ENCODE measurements at regions not wholly inside any gene's neighbourhood (a gene's known extent, or its start where the extent isn't known, plus 50 kb on each side); places are given as distances from the start of the nearest gene placed in this dataset.

DNA sequence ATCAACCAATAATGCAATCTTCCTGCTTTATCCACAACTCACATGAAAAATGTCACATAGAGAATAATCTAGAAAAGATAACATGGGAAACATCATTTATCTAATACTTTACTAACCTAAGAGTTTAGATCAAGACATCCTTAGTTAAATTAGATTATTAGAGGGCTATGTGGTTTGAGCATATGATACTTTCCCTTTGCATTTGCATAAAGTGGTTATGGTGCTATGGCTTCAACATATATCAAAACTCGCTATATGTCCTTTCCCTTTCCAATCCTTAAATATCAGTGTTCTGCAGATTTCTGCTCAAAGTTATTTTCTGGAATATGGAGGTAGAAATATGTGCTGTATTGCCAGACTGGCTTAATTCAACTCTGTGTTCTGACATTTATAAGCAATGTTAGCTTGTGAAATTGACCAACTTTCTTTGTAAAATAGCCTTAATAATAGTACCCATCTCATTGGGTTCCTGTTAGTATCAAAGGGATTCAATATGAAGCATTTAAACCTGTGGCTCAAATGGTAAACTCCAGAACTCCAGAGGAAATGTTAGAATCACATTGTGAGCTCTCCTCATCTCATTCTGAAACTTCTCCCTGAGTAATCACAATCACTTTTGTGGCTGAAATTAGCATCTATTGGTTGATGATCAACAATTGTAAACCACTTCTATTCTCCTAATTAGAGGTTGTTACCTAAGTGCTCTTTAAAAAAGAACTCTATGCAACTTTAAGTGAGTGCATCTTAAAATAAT lies 1089.9 kb upstream of the SLC39A10 start:
- H3K9me3 ChIP-seq: no peaks in the 10 kb centered on the region
- no peak overlapping the region for H3K4me3 ChIP-seq
- no peak for DNase-seq
- no peaks in the 10 kb centered on the region for H3K27me3 ChIP-seq
- WGBS, 5 donors: 86 to 90% (median 86%) methylated on average over 1 of the region's 1 CpG
- no peaks in the 10 kb centered on the region for H3K36me3 ChIP-seq
- intact Hi-C loops (cut with DNase I; ENCODE audit: low total_unique reads): no loop called here
- no peak overlapping the region for H3K27ac ChIP-seq
- TF ChIP-seq, protein P1, sequence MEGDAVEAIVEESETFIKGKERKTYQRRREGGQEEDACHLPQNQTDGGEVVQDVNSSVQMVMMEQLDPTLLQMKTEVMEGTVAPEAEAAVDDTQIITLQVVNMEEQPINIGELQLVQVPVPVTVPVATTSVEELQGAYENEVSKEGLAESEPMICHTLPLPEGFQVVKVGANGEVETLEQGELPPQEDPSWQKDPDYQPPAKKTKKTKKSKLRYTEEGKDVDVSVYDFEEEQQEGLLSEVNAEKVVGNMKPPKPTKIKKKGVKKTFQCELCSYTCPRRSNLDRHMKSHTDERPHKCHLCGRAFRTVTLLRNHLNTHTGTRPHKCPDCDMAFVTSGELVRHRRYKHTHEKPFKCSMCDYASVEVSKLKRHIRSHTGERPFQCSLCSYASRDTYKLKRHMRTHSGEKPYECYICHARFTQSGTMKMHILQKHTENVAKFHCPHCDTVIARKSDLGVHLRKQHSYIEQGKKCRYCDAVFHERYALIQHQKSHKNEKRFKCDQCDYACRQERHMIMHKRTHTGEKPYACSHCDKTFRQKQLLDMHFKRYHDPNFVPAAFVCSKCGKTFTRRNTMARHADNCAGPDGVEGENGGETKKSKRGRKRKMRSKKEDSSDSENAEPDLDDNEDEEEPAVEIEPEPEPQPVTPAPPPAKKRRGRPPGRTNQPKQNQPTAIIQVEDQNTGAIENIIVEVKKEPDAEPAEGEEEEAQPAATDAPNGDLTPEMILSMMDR (IDR thresholded peaks at IDR 0.05): no peak
- TF ChIP-seq POLR2AphosphoS5 (IDR thresholded peaks at IDR 0.05): no peak
- TF ChIP-seq EP300 (IDR thresholded peaks at IDR 0.05): no peak
- TF ChIP-seq POLR2A (IDR thresholded peaks at IDR 0.05): no peak
- H3K4me1 ChIP-seq: no peaks in the 10 kb centered on the region

DNA sequence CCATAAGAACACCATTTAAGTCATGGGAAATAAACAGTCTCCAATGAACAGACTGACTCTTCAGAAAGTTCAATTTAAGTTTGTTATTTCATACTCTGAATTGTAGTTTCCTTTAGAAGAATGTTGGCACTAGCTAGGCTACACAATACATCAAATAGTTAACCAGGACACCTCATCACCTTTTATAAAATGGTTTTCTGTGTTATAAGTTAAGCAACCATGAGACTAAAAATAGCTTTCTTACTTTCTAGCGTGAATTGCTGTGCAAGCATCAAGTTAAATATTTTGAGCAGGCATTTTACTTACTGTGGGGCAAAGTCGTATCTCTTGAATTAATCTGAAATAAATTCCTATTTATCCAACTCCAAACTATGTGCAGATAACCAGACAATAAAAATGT lies 1092.6 kb upstream of the SLC39A10 start:
- H3K4me1 ChIP-seq: no peaks in the 10 kb centered on the region
- H3K9me3 ChIP-seq: peaks cover 0 to 5% (median 0%) of the 10 kb centered on the region in 4 donors
- 48 to 74% (median 61%) methylated on average over 2 of the region's 2 CpGs for WGBS, 5 donors
- no peaks in the 10 kb centered on the region for H3K36me3 ChIP-seq
- no peak overlapping the region for H3K27ac ChIP-seq
- H3K4me3 ChIP-seq: no peak overlapping the region
- H3K27me3 ChIP-seq: no peaks in the 10 kb centered on the region
- no peak for DNase-seq
- intact Hi-C loops (cut with DNase I; ENCODE audit: low total_unique reads): no loop called here
- no peak for TF ChIP-seq POLR2AphosphoS5 (IDR thresholded peaks at IDR 0.05)
- no peak for TF ChIP-seq POLR2A (IDR thresholded peaks at IDR 0.05)
- TF ChIP-seq, protein P1 (IDR thresholded peaks at IDR 0.05): no peak
- TF ChIP-seq EP300 (IDR thresholded peaks at IDR 0.05): no peak

DNA sequence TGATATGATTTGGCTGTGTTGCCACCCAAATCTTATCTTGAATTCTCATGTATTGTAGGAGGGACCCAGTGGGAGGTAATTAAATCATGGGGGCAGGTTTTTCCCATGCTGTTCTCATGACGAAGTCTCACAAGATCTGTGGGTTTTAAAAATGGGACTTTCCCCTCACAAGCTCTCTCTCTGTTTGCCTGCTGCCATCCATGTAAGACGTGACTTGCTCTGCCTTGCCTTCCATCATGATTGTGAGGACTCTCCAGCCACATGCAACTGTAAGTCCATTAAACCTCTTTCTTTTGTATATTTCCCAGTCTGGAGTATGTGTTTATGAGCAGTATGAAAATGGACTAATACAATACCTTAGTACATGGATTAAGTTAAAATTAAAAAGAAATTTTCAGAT lies 1094.7 kb upstream of the SLC39A10 start:
- Histone ChIP-seq H3K4me3 (no peak overlapping the region), H3K4me1 (no peaks in the 10 kb centered on the region), H3K9me3 (peaks cover 0 to 6% (median 0%) of the 10 kb centered on the region in 4 donors), H3K27ac (no peak overlapping the region), H3K36me3 (no peaks in the 10 kb centered on the region), H3K27me3 (no peaks in the 10 kb centered on the region)
- 78 to 86% (median 82%) methylated on average over 2 of the region's 2 CpGs for WGBS, 5 donors
- DNase-seq: no peak
- TF ChIP-seq POLR2AphosphoS5 (IDR thresholded peaks at IDR 0.05) (no peak), POLR2A (IDR thresholded peaks at IDR 0.05) (no peak), EP300 (IDR thresholded peaks at IDR 0.05) (no peak)
- TF ChIP-seq, protein P1 (IDR thresholded peaks at IDR 0.05): no peak
- intact Hi-C loops (cut with DNase I; ENCODE audit: low total_unique reads): no loop called here

DNA sequence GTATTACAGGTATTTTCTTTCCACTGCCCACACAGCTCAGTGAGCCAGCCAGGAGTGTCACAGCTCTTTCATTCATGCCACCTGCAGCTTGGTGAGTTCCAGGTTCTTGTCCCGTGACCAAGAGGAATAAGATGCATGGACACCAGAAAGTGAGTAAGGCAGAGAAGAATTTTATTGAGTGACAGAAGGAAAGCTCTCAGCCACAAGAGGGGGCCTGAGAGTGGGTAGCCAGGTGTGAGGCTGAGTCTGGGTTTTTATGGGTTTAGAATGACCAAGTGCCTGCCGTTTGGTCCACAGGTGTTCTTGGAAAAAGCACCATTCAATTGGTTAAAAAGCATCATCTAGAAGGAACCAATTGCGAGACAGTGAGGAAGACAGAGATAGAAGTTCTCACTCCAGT lies 1097.1 kb upstream of the SLC39A10 start:
- 86 to 90% (median 86%) methylated on average over 3 of the region's 3 CpGs for WGBS, 5 donors
- TF ChIP-seq POLR2AphosphoS5 (IDR thresholded peaks at IDR 0.05) (no peak), POLR2A (IDR thresholded peaks at IDR 0.05) (no peak), EP300 (IDR thresholded peaks at IDR 0.05) (no peak)
- TF ChIP-seq, protein P1 (IDR thresholded peaks at IDR 0.05): no peak
- H3K4me1 ChIP-seq: no peaks in the 10 kb centered on the region
- no peaks in the 10 kb centered on the region for H3K27me3 ChIP-seq
- H3K36me3 ChIP-seq: no peaks in the 10 kb centered on the region
- no peak overlapping the region for H3K27ac ChIP-seq
- intact Hi-C loops (cut with DNase I; ENCODE audit: low total_unique reads): no loop called here
- no peak overlapping the region for H3K4me3 ChIP-seq
- H3K9me3 ChIP-seq: peaks cover 0 to 6% (median 0%) of the 10 kb centered on the region in 4 donors
- DNase-seq: no peak

Data from stomach (tissue), 8 donors.